Nephron (organoid): ENCODE measurements at regions not wholly inside any gene's neighbourhood (a gene's known extent, or its start where the extent isn't known, plus 50 kb on each side); places are given as distances from the start of the nearest gene placed in this dataset.

ENCODE experiments used
- H3K27ac Mint-ChIP-seq, 3 experiments: 2 replicates each; pipeline ENCODE4 v1.8.0; 2020; ENCODE audit warnings: mixed read lengths in 3 of 3, mild to moderate bottlenecking in 2 of 3, moderate library complexity in 1 of 3
- H3K27me3 Mint-ChIP-seq: 2 replicates; pipeline ENCODE4 v1.8.0; 2021; ENCODE audit warnings: low read depth, mild to moderate bottlenecking, moderate library complexity, mixed read lengths
- H3K36me3 Mint-ChIP-seq: 2 replicates; pipeline ENCODE4 v1.8.0; 2020; ENCODE audit warnings: low read depth, mixed read lengths
- H3K4me1 Mint-ChIP-seq: 2 replicates; pipeline ENCODE4 v1.8.0; 2020; ENCODE audit warnings: mixed read lengths
- H3K4me3 Mint-ChIP-seq, 3 experiments: 2 replicates each; pipeline ENCODE4 v1.8.0; 2020; ENCODE audit warnings: mild to moderate bottlenecking in 3 of 3, mixed read lengths in 3 of 3, moderate library complexity in 2 of 3
- H3K9me3 Mint-ChIP-seq: 2 replicates; pipeline ENCODE4 v1.8.0; 2020; ENCODE audit warnings: mixed read lengths
- TF ChIP-seq, protein P1 (sequence below), 3 experiments: fragments of 200-600 bp; sonication (generic); IDR thresholded peaks; one replicate each; pipeline ENCODE4 v1.5.0; 2021; ENCODE audit warnings: antibody characterized with exemption in 3 of 3; ENCODE audit not compliant: unreplicated experiment in 3 of 3

DNA sequence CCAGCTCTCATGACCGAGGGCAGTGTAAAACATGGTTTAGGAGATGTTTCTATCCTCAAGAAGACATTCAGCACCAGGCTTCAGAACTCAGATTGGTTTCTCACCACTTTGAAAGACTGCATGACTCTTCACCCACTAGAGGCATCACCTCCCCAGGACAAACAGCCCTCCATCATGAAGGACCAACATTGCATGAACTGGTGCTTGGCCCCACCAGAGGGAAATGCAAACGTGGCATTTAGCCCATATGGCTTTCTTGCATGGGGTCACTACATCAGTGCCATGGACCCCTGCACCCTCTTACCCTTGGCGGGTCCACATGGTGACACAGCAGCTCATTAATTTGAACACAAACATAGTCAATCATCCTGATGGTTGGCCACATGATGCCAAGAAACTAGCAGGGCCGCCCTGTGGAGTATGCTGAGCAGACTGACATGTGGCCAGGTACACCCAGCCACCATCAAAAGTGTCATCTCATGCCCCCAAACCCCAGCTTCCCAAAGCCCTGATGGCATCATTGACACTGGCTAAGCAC is 129.5 kb upstream of the FSTL4 start:
- Mint-ChIP-seq H3K4me3 (no peak overlapping the region), H3K4me1 (peaks cover 20% of the 10 kb centered on the region), H3K9me3 (no peaks in the 10 kb centered on the region), H3K36me3 (no peaks in the 10 kb centered on the region), H3K27me3 (peaks cover 19% of the 10 kb centered on the region), H3K27ac (no peak overlapping the region)
- TF ChIP-seq, protein P1, sequence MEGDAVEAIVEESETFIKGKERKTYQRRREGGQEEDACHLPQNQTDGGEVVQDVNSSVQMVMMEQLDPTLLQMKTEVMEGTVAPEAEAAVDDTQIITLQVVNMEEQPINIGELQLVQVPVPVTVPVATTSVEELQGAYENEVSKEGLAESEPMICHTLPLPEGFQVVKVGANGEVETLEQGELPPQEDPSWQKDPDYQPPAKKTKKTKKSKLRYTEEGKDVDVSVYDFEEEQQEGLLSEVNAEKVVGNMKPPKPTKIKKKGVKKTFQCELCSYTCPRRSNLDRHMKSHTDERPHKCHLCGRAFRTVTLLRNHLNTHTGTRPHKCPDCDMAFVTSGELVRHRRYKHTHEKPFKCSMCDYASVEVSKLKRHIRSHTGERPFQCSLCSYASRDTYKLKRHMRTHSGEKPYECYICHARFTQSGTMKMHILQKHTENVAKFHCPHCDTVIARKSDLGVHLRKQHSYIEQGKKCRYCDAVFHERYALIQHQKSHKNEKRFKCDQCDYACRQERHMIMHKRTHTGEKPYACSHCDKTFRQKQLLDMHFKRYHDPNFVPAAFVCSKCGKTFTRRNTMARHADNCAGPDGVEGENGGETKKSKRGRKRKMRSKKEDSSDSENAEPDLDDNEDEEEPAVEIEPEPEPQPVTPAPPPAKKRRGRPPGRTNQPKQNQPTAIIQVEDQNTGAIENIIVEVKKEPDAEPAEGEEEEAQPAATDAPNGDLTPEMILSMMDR (IDR thresholded peaks at IDR 0.05; ENCODE audit: unreplicated experiment in 3 of 3) = no peak

DNA sequence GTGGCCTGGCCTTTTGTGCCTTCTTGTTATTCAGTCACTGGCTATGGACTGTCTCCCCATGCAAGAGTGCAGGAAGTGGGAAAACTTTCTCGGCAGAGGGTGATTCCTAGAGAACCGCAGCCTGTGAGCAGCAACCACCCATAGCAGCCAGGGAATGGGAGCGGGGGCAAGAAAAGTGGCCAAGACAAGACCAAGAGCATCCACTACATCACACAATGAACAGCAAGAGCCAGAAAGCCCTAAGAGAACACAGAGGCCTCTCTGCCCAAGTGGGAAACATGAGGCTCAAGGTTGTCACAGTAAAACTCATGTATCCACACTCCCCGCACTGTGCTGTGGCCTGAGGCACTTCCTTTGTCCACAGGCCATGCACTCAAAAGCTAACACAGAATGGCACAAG is 129.1 kb upstream of the FSTL4 start:
- Mint-ChIP-seq H3K4me3 (no peak overlapping the region), H3K9me3 (no peaks in the 10 kb centered on the region), H3K27ac (no peak overlapping the region), H3K27me3 (peaks cover 19% of the 10 kb centered on the region), H3K36me3 (no peaks in the 10 kb centered on the region), H3K4me1 (peaks cover 20% of the 10 kb centered on the region)
- TF ChIP-seq, protein P1 (IDR thresholded peaks at IDR 0.05; ENCODE audit: unreplicated experiment in 3 of 3) = no peak

GRCh38 chr5:133739181-133739780 is 126.9 kb upstream of the FSTL4 start:
- Mint-ChIP-seq H3K36me3 (no peaks in the 10 kb centered on the region), H3K9me3 (peaks cover 3% of the 10 kb centered on the region), H3K4me3 (no peak overlapping the region), H3K27ac (no peak overlapping the region), H3K4me1 (peaks cover 6% of the 10 kb centered on the region), H3K27me3 (peaks cover 22% of the 10 kb centered on the region)
- TF ChIP-seq, protein P1 (IDR thresholded peaks at IDR 0.05; ENCODE audit: unreplicated experiment in 3 of 3) = no peak

- no peaks in the 10 kb centered on the region for H3K4me1 Mint-ChIP-seq
- H3K9me3 Mint-ChIP-seq = peaks cover 7% of the 10 kb centered on the region
- no peak overlapping the region for H3K27ac Mint-ChIP-seq
- peaks cover 18% of the 10 kb centered on the region for H3K27me3 Mint-ChIP-seq
- TF ChIP-seq, protein P1 (IDR thresholded peaks at IDR 0.05; ENCODE audit: unreplicated experiment in 3 of 3) = no peak
- H3K36me3 Mint-ChIP-seq = no peaks in the 10 kb centered on the region
- H3K4me3 Mint-ChIP-seq = no peak overlapping the region
Observed at GRCh38 chr5:133738271-133738670, 125.9 kb upstream of the FSTL4 start.

- H3K4me1 Mint-ChIP-seq = no peaks in the 10 kb centered on the region
- TF ChIP-seq, protein P1 (IDR thresholded peaks at IDR 0.05; ENCODE audit: unreplicated experiment in 3 of 3) = no peak
- no peaks in the 10 kb centered on the region for H3K36me3 Mint-ChIP-seq
- peaks cover 12% of the 10 kb centered on the region for H3K27me3 Mint-ChIP-seq
- H3K27ac Mint-ChIP-seq = no peak overlapping the region
- H3K9me3 Mint-ChIP-seq = peaks cover 10% of the 10 kb centered on the region
- H3K4me3 Mint-ChIP-seq = no peak overlapping the region
Observed at GRCh38 chr5:133736512-133736911, 124.2 kb upstream of the FSTL4 start.

GRCh38 chr5:133735346-133735745 is 123.0 kb upstream of the FSTL4 start:
- Mint-ChIP-seq H3K9me3 (peaks cover 21% of the 10 kb centered on the region), H3K4me3 (no peak overlapping the region), H3K27ac (no peak overlapping the region), H3K27me3 (peaks cover 12% of the 10 kb centered on the region), H3K36me3 (no peaks in the 10 kb centered on the region), H3K4me1 (no peaks in the 10 kb centered on the region)
- TF ChIP-seq, protein P1 (IDR thresholded peaks at IDR 0.05; ENCODE audit: unreplicated experiment in 3 of 3) = no peak
